K562 (cell line): ENCODE measurements at regions not wholly inside any gene's neighbourhood (a gene's known extent, or its start where the extent isn't known, plus 50 kb on each side); places are given as distances from the start of the nearest gene placed in this dataset.

Experiments
- ATAC-seq: fragments of 200-7000 bp; cut with Tn5 transposase; 3 replicates; pipeline ENCODE4 v1.9.1; 2020; ENCODE audit warnings: moderate library complexity
- BruUV-seq: library from RNA; stranded (reverse); fragments of 400-500 nt; replicated peaks from 2 replicates; lab custom pipeline; 2021; lab: Mats Ljungman, UMichigan
- CTCF ChIA-PET: fragments of 300-600 bp; formaldehyde crosslinking; extraction: SDS; loops from one replicate; lab custom pipeline; 2021; ENCODE audit warnings: low intra/inter-chr PET ratio; lab: Yijun Ruan, JAX
- POLR2A ChIA-PET: fragments of 300-600, 350-650 bp; sonication (Branson Sonifier 250); formaldehyde crosslinking; extraction: SDS; loops from one replicate; lab custom pipeline; 2021; ENCODE audit warnings: antibody characterized with exemption, inconsistent platforms; lab: Yijun Ruan, JAX
- DNase-seq, 4 experiments: peaks; one replicate each; pipeline versions ENCODE4 v3.0.0 to v3.0.0-alpha.2; 2011 to 2018; ENCODE audit warnings: low spot score in 3 of 4, mixed read lengths in 3 of 4; ENCODE audit errors: extremely low read depth in 1 of 4
- FAIRE-seq: peaks from 2 replicates; lab custom pipeline; 2011; peaks lifted over from hg19 to GRCh38; lab: Jason Lieb, UNC
- H2AFZ ChIP-seq: 2 replicates; pipeline ENCODE4 v1.6.0; 2011; ENCODE audit warnings: low read depth, low read length, control low read depth, inconsistent platforms
- H3K27ac ChIP-seq: fragments of 200-600 bp; 3 replicates; pipeline ENCODE4 v1.8.0; 2011; ENCODE audit warnings: low read depth, mild to moderate bottlenecking, control low read depth, inconsistent platforms, low read length, moderate library complexity, mixed read lengths; ENCODE audit errors: extremely low read depth
- H3K27me3 ChIP-seq, 2 experiments: fragments of 300-600 bp in 1 of 2; 2 replicates in 1 of 2; 3 replicates in 1 of 2; pipeline versions ENCODE4 v1.6.0 to v1.8.0; 2011; ENCODE audit warnings: inconsistent platforms in 2 of 2, low read length in 2 of 2, mild to moderate bottlenecking in 1 of 2, mixed read lengths in 1 of 2, moderate library complexity in 1 of 2; ENCODE audit not compliant: control insufficient read depth in 2 of 2, insufficient read depth in 2 of 2
- H3K36me3 ChIP-seq: fragments of 300-600 bp; 3 replicates; pipeline ENCODE4 v1.8.0; 2011; ENCODE audit warnings: mild to moderate bottlenecking, low read length, inconsistent platforms; ENCODE audit not compliant: control insufficient read depth, insufficient read depth
- H3K4me1 ChIP-seq, 2 experiments: fragments of 200-600 bp in 1 of 2; replicated peaks in 1 of 2; 2 replicates in 1 of 2; 3 replicates in 1 of 2; pipeline versions ENCODE4 v1.5.1 to v1.8.0; 2011; ENCODE audit warnings: inconsistent platforms in 2 of 2, low read length in 2 of 2, mild to moderate bottlenecking in 1 of 2, mixed read lengths in 1 of 2, moderate library complexity in 1 of 2; ENCODE audit not compliant: control insufficient read depth in 2 of 2, insufficient read depth in 2 of 2
- H3K4me2 ChIP-seq: 2 replicates; pipeline ENCODE4 v1.6.1; 2011; ENCODE audit warnings: low read length, control low read depth, inconsistent platforms, mixed read lengths; ENCODE audit not compliant: insufficient read depth
- H3K4me3 ChIP-seq: fragments of 200-600 bp; sonication (generic), shearing (Covaris generic); 2 replicates; pipeline ENCODE4 v1.5.1; 2016; ENCODE audit warnings: control low read depth, inconsistent platforms
- H3K79me2 ChIP-seq: fragments of 200-600 bp; 3 replicates; pipeline ENCODE4 v1.8.0; 2011; ENCODE audit warnings: low read length, inconsistent platforms; ENCODE audit not compliant: control insufficient read depth, insufficient read depth
- H3K9ac ChIP-seq, 2 experiments: 2 replicates each; pipeline versions ENCODE4 v1.6.0 to v1.6.1; 2011; ENCODE audit warnings: low read depth in 2 of 2, low read length in 2 of 2, control low read depth in 1 of 2, inconsistent platforms in 1 of 2, mild to moderate bottlenecking in 1 of 2, mixed read lengths in 1 of 2; ENCODE audit not compliant: insufficient read depth in 1 of 2
- H3K9me1 ChIP-seq: one replicate; pipeline ENCODE4 v1.6.0; 2011; ENCODE audit warnings: inconsistent platforms, mild to moderate bottlenecking, low read length, moderate library complexity; ENCODE audit not compliant: control insufficient read depth, insufficient read depth
- H3K9me3 ChIP-seq: replicated peaks from 2 replicates; pipeline ENCODE4 v1.5.1; 2011; ENCODE audit warnings: low read depth, low read length, inconsistent platforms; ENCODE audit not compliant: control insufficient read depth, insufficient read depth
- H4K20me1 ChIP-seq: replicated peaks from 2 replicates; pipeline ENCODE4 v1.6.1; 2011; ENCODE audit warnings: low read length, inconsistent platforms, mixed read lengths; ENCODE audit not compliant: control insufficient read depth, insufficient read depth
- BCLAF1 ChIP-seq, 2 experiments: fragments of 450-650 bp in 1 of 2; IDR thresholded peaks; 2 replicates each; pipeline ENCODE4 v1.6.1; 2011 to 2017; ENCODE audit warnings: low read depth in 2 of 2, antibody characterized with exemption in 1 of 2, borderline replicate concordance in 1 of 2, low read length in 1 of 2, mild to moderate bottlenecking in 1 of 2, mixed read lengths in 1 of 2; ENCODE audit not compliant: control insufficient read depth in 1 of 2
- CBX8 ChIP-seq: fragments of 200-600 bp; sonication (generic); IDR thresholded peaks from 2 replicates; pipeline ENCODE4 v1.6.1; 2012; ENCODE audit warnings: borderline replicate concordance, mixed run types, low read depth, mild to moderate bottlenecking, moderate library complexity, mixed read lengths, low read length, control low read depth, inconsistent platforms; ENCODE audit not compliant: poor library complexity, severe bottlenecking; ENCODE audit errors: extremely low read depth
- EP400 ChIP-seq: fragments of 450-650 bp; IDR thresholded peaks from 2 replicates; pipeline ENCODE4 v1.6.1; 2017; ENCODE audit warnings: antibody characterized with exemption, mild to moderate bottlenecking, moderate library complexity
- KAT2B ChIP-seq: IDR thresholded peaks from one replicate; pipeline ENCODE4 v1.6.1; 2012; ENCODE audit warnings: low read depth, mild to moderate bottlenecking, control low read depth, inconsistent platforms, low read length, moderate library complexity
- LEF1 ChIP-seq: fragments of 450-650 bp; IDR thresholded peaks from 2 replicates; pipeline ENCODE4 v1.6.1; 2016; ENCODE audit warnings: mild to moderate bottlenecking
- XRCC4 ChIP-seq: IDR thresholded peaks from one replicate; pipeline ENCODE4 v1.6.1; 2011; ENCODE audit not compliant: insufficient read depth, insufficient read length; ENCODE audit errors: extremely low read depth
- ZBTB9 ChIP-seq: fragments of 450-650 bp; formaldehyde crosslinking; IDR thresholded peaks from 2 replicates; pipeline ENCODE4 v1.4.0; 2020; ENCODE audit warnings: mild to moderate bottlenecking, moderate library complexity
- WGBS: fragments of 100-300 bp; shearing (Covaris generic); methylation state at CpG from one replicate; pipeline ENCODE4 v1.1.6; 2016; ENCODE audit warnings: low coverage, mixed read lengths; ENCODE audit not compliant: insufficient coverage; ENCODE audit errors: missing lambda C conversion rate; 5-methylcytosine and 5-hydroxymethylcytosine counted together
- in situ Hi-C: fragments of 300-500 bp; cut with MboI; formaldehyde crosslinking; loops from 4 replicates; pipeline ENCODE4 v1.15.0; 2018; ENCODE audit warnings: inconsistent platforms, mixed read lengths
- intact Hi-C: fragments of 100-400 bp; cut with micrococcal nuclease; formaldehyde crosslinking; loops from 2 replicates; pipeline ENCODE4 v1.14.2; 2022
- TF ChIP-seq, protein P1 (sequence below): sonication (generic); formaldehyde crosslinking; IDR thresholded peaks from 2 replicates; pipeline ENCODE4 v1.8.0; 2022; ENCODE audit warnings: mild to moderate bottlenecking, missing genetic modification reagents
- TF ChIP-seq, protein P2 (sequence below): fragments of 450-650 bp; conservative IDR thresholded peaks from 2 replicates; pipeline ENCODE4 v1.6.1; 2016; ENCODE audit warnings: missing genetic modification characterization, low read depth, mild to moderate bottlenecking, control low read depth, missing compliant biosample characterization
- TF ChIP-seq, protein P3 (sequence below): sonication (generic); formaldehyde crosslinking; IDR thresholded peaks from 2 replicates; pipeline ENCODE4 v1.8.0; 2022; ENCODE audit warnings: missing genetic modification reagents, mild to moderate bottlenecking, moderate library complexity, borderline replicate concordance

DNA sequence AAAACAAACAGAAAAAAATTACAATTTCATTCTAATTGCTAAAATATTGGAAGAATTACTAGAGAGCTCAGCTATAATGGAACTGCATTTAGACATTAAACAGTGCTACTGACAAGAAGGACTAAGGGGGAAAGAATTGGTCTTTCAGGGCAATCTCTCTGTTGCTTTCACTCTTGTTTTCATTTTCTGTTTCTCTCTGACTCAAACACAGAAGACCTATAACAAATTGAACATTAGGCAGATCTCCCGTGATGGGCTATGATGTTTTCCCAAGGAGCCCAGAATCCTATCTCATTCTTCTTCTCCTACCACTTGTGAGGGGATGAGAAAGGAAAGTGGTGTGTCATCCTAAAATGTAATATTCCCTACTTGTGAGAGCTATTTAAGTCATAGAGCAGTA, 358.0 kb upstream of the TGFBR2 start:
- no peaks in the 10 kb centered on the region for H3K36me3 ChIP-seq
- no peak overlapping the region for H3K27ac ChIP-seq
- no peaks in the 10 kb centered on the region for H3K9me1 ChIP-seq
- DNase-seq: no peak
- no TSS peak for BruUV-seq
- in situ Hi-C loops: no loop called here
- FAIRE-seq: no peak
- H3K27me3 ChIP-seq: no peaks in the 10 kb centered on the region
- peaks cover 3% of the 10 kb centered on the region; the same call in 1 of the 2 replicates for H3K9me3 ChIP-seq
- WGBS: 0% methylated on average over 1 of the region's 1 CpG
- ChIA-PET POLR2A (no interaction called here), CTCF (no interaction called here)
- no peak overlapping the region for H2AFZ ChIP-seq
- no peaks in the 10 kb centered on the region for H3K4me1 ChIP-seq
- H3K4me2 ChIP-seq: no peak overlapping the region
- ATAC-seq: no peak
- no peak overlapping the region for H3K9ac ChIP-seq
- H3K4me3 ChIP-seq: no peak overlapping the region
- no peaks in the 10 kb centered on the region for H3K79me2 ChIP-seq
- intact Hi-C loops: no loop called here
- no peaks in the 10 kb centered on the region for H4K20me1 ChIP-seq
- TF ChIP-seq EP400 (no peak), ZBTB9 (CRISPR knock-in tag) (no peak), CBX8 (no peak), KAT2B (no peak), XRCC4 (no peak), BCLAF1 (IDR thresholded peaks at IDR 0.05; ENCODE audit: borderline replicate concordance in 1 of 2, control insufficient read depth in 1 of 2, low read depth in 2 of 2, low read length in 1 of 2) (no peak), LEF1 (no peak)
- TF ChIP-seq, protein P1, sequence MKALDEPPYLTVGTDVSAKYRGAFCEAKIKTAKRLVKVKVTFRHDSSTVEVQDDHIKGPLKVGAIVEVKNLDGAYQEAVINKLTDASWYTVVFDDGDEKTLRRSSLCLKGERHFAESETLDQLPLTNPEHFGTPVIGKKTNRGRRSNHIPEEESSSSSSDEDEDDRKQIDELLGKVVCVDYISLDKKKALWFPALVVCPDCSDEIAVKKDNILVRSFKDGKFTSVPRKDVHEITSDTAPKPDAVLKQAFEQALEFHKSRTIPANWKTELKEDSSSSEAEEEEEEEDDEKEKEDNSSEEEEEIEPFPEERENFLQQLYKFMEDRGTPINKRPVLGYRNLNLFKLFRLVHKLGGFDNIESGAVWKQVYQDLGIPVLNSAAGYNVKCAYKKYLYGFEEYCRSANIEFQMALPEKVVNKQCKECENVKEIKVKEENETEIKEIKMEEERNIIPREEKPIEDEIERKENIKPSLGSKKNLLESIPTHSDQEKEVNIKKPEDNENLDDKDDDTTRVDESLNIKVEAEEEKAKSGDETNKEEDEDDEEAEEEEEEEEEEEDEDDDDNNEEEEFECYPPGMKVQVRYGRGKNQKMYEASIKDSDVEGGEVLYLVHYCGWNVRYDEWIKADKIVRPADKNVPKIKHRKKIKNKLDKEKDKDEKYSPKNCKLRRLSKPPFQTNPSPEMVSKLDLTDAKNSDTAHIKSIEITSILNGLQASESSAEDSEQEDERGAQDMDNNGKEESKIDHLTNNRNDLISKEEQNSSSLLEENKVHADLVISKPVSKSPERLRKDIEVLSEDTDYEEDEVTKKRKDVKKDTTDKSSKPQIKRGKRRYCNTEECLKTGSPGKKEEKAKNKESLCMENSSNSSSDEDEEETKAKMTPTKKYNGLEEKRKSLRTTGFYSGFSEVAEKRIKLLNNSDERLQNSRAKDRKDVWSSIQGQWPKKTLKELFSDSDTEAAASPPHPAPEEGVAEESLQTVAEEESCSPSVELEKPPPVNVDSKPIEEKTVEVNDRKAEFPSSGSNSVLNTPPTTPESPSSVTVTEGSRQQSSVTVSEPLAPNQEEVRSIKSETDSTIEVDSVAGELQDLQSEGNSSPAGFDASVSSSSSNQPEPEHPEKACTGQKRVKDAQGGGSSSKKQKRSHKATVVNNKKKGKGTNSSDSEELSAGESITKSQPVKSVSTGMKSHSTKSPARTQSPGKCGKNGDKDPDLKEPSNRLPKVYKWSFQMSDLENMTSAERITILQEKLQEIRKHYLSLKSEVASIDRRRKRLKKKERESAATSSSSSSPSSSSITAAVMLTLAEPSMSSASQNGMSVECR: no peak
- TF ChIP-seq, protein P2, sequence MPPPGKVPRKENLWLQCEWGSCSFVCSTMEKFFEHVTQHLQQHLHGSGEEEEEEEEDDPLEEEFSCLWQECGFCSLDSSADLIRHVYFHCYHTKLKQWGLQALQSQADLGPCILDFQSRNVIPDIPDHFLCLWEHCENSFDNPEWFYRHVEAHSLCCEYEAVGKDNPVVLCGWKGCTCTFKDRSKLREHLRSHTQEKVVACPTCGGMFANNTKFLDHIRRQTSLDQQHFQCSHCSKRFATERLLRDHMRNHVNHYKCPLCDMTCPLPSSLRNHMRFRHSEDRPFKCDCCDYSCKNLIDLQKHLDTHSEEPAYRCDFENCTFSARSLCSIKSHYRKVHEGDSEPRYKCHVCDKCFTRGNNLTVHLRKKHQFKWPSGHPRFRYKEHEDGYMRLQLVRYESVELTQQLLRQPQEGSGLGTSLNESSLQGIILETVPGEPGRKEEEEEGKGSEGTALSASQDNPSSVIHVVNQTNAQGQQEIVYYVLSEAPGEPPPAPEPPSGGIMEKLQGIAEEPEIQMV (tag): no peak
- TF ChIP-seq, protein P3, sequence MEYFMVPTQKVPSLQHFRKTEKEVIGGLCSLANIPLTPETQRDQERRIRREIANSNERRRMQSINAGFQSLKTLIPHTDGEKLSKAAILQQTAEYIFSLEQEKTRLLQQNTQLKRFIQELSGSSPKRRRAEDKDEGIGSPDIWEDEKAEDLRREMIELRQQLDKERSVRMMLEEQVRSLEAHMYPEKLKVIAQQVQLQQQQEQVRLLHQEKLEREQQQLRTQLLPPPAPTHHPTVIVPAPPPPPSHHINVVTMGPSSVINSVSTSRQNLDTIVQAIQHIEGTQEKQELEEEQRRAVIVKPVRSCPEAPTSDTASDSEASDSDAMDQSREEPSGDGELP: no peak
